Forelimb muscle (tissue), 1 donor: ENCODE measurements at regions not wholly inside any gene's neighbourhood (a gene's known extent, or its start where the extent isn't known, plus 50 kb on each side); places are given as distances from the start of the nearest gene placed in this dataset.
"Not testable (repeated sequence)": the region's sequence is repeated elsewhere in the genome, so short reads cannot be mapped to it uniquely, and the experiment has no call there.

Experiments used
- DNase-seq: peaks from one replicate; pipeline ENCODE4 v3.0.0-alpha.2; 2013; ENCODE audit warnings: low read depth

DNA sequence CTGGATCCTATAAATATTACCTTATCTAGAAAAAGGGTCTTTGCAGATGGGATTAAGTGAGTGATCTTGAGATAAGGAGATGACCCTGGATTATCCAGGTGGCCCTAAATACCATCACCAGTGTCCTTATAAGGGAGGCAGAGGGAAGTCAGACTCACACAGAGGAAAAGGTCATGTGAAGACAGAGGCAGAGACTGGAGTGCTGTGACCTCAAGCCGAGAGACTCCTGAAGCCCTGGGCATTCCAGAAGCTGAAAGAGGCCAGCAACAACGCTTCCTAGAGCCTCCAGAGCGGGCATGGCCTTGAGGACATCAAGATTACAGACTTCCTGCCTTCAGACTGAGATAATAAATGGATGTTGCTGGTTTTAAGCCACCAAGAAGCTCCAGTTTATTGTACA, 118.8 kb downstream of the ATPSCKMT start:
- DNase-seq = no peak

DNA sequence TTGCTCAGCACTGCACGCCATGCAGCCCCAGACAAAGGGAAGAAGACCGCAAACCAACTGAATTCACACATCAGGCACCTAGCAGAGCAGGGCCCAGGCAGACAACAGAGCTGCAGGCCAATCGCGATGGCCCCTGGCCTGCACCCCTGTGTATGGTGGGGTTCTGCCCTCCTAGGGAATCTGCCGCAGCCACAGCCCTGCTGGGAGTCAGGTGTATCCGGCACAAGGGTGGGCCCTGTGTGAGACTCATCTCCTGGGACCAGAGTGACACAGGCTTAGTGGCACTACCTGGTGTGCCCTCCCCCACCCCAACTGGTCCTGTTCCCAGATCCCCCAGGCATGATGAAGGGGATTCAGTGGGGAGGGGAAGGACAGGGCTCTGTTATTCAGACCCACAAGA, 122.8 kb downstream of the ATPSCKMT start:
- no peak for DNase-seq

DNA sequence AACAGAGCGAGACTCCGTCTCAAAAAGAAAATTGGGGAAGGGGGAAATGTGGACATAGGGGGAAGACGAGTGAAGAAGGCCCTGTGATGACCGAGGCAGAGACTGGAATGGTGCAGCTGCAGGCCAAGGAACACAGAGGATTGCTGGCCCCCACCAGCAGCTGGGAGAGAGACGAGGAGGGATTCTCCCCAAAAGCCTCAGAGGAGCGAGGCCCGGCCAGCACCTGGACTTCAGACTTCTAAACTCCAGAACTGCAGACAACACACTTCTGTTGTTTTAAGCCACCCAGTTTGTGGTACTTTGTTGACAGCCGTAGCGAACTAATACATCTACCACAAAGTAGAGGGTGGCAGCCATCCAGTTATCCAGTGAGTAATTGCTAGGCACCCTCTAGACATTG, 124.6 kb downstream of the ATPSCKMT start:
- DNase-seq = no peak

DNA sequence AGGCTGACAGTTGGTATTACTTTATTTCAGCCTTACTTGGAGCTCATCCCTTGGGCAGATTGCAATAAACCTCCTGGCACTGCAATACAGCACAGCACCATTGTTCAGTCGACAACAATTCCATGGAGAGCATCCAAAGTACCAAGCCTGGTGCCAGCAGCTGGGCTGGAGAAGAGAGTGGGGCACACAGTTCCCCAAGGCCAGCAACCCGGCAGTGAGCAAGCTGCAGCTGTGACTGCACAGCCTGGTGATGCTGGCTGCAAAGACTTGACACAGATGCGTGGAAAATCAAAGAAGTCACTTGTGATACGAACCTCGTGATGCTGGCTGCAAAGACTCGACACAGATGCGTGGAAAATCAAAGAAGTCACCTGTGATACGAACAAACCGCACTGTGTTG, 125.4 kb downstream of the ATPSCKMT start:
- no peak for DNase-seq

DNA sequence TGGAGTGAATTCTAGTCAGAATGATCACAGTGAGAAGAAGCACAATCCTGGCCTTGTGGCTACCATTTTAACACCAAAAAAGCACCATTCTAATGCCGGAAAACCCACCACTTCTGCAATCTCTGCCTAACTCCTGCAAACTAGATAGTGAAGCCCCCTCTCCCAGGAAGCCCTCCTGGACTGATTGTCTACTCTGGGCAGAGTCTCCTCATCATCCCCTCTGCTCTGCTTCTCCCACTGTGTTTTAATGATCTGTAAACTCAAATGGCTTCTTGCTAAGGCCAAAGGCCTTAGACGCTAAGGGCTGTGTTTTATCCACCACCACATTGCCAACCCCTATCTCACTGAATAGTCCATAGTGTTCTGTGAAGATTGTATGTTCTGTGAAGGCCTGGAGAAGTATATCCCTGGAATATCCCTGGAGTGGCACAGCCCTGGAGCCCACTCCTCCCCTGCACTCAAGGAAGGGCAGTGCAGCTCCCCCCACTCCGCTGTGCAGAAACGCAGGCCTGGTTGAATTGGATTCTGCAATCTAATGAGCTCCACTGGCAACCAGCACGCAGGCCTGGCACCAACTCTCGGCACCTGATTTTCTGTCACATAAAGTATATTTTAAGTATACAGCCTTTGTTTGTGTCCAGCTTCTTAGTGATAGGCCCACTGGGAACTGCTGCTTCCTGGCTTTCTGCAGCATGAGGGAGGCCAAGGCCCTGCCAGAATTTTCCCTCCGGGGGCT, 126.3 kb downstream of the ATPSCKMT start:
- DNase-seq = no peak

DNA sequence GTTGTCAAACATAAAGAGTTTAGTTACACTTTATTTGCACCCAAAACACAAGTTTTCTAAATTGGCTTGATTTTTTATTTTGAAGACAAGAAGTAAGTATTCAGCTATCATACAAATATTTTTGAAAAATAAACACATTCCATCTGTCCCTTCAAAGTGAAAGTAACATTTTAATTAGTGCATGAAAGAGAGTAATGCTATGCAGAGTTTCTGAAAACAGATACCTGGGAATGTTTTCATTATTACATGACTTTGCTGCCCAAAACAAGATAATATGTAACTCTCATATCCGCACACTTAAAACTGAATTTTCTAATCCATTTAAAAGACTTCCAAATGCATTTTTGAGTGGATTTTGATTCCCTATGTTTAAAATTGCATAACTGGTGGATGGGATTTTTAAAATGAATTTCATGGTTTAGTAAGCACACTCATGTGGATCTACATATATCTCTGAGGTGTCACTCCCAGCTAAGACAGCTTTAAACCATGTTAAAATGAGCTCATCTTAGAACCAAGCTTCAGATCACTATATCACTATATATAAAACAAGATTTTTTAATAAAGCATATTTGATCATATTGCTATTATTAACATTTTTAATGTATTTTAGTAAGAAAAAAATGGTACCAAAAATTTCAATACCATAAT, 127.5 kb downstream of the ATPSCKMT start:
- DNase-seq = no peak

DNA sequence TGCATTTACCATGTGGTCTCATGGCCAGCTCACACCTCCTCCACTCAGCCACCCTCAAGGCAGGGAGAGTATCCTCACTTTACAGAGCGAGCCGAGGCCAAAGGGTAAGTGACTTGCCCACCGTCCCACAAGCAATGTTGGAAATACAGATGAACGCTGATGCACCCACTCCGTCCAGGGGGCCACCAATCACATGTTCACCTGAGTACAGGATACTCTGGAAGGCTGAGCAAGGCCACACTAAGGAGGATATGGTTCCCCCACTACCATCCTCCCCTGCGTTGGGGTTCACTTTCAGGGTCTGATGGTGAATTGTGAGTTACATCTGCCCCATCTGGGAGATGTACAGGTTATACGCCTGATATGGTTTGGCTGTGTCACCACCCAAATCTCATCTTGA, 128.8 kb downstream of the ATPSCKMT start:
- no peak for DNase-seq

DNA sequence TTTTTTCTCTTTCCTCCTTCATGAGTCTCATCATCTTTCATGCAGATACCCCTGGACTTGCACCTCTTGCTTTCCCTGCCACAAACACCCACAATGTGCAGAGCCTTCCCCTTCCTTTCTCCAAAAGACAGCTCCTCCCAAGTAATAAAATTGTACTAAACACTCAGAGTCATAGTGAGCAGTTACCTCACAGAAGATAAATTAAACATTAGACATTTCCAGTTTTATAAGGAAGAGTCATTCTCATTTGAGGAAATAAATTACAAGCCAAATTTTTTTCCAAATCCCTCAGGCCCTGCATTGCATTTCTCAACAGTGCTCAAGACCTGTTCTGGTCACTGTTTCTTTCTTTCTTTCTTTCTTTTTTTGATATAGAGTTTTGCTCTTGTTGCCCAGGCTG, 131.5 kb downstream of the ATPSCKMT start:
- DNase-seq = no peak

DNA sequence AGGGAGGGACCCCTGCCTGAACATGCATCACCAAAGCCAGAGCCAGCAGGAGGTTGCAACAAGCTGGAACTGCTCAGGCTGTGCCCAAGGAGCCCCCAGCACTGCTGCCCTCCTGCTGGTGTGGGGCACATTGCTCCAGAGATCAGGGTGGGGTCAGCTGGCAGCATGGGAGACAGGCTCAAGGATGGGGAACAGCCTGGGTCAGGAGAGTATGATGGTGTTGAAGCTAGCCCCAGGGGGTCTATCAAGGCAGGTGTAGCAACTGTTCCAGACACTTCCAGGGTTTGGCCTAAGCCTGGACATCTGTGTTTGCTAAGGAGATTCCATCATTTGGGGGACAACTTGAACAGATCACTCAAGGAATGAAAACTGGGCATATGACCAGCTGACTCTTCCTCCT, 133.1 kb downstream of the ATPSCKMT start:
- DNase-seq = no peak

DNA sequence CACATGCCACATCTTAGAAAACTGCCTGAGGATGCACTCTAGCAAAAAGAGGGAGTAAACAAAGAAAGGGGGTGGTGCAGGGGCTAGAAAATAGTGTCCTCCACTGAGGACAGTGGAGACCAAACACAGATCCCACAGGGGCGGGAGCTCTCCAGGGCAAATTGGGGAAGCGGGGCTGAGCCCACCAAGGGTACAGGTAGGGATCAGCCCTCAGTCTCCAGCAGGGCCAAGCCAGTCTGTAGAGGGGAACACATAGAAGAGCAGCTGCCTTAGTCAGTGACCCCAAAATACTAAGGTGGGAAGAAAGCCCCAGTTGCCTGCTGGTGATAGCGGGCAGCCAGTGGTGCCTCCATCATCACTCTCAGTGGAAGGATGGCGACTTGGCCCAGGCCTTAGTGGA, 134.0 kb downstream of the ATPSCKMT start:
- DNase-seq = no peak

DNA sequence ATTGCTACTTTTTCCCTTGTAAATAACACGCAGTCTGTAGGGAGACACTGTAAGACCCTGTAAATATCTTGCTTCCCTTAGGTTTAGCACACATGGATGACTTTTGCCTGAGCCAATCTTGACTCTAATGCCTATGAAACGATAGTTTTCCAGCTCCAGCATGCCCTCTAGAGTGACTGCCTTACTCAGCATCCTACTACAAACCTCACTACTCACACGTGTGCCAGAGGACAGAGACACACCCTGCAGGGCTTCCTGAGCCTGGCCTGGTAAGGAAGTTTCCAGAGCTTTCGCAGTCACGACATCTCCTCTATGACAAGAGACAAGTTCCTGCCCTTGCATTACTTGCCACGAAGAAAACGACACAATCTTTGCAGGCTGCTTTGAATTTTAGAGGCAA, 138.1 kb downstream of the ATPSCKMT start:
- no peak for DNase-seq

DNA sequence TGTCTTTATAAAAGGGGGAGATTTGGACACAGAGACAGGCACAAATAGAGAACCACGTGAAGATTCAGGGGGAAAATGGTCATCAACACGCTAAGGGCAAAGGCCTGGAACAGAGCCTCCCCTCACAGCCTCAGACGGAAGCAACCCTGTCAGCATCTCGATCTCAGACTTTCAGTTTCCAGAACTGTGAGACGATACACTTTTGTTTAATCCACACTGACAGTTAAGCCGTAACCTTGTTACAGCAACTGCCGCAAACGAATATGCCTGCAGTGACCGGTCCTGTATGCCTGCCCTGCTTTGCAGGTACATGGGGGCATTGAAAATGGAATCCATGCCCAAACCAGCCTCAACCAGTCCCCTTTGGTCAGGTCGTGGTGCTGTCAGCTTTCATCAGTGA, 139.5 kb downstream of the ATPSCKMT start:
- no peak for DNase-seq

DNA sequence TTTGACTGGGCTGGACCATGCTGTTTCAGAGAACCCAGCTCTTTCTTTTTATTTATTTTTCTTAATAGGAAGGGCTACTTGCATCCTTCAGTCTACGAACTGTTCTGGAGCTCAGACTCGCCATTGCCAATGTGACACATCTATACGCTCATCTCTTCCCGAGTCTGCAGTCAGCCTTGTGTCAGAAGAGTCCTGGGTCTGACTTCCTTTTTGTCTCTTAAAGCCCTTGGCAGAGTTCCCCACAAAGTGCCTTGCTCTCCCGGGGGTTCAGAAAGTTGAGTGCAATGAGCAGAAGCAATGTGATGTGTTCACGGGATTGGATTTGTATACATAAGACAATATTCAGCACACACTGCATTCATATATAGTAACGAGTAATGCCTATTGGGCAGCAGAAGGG, 140.4 kb downstream of the ATPSCKMT start:
- DNase-seq = no peak

DNA sequence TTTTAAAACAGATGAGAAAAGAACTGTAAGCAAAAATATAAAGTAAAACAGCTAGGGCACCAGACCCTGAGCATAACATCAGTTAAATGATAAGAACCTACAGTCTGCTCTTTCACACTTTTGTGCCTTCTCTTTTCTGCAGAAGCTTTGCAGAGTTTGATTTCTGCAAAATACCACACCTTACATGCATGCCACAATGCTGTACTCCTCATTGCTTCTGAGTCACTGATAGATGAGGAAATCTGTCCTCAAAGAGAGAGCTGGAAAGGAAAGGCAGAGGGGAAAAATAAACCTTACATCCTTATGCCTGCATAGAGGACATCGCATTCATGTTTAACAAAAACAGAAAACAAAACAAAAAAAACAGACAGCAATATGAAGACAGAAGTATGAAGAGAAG, 142.9 kb downstream of the ATPSCKMT start:
- DNase-seq = no peak

DNA sequence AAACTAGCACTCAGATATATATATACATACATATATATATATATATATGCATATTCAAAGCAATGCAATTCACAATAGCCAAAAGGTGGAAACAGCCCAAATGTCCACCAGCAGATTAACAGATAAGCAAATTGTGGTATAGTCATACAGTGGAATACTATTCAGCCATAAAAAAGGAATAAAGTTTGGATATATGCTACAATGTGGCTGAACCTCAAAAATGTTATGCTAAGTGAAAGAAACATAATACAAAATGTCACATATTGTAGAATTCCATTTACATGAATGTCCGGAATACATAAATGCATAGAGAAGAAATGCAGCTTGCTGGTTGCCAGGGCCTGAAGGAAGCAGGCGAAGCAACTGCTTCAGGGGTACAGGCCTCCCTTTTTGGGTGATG, 143.4 kb downstream of the ATPSCKMT start:
- no peak for DNase-seq

DNA sequence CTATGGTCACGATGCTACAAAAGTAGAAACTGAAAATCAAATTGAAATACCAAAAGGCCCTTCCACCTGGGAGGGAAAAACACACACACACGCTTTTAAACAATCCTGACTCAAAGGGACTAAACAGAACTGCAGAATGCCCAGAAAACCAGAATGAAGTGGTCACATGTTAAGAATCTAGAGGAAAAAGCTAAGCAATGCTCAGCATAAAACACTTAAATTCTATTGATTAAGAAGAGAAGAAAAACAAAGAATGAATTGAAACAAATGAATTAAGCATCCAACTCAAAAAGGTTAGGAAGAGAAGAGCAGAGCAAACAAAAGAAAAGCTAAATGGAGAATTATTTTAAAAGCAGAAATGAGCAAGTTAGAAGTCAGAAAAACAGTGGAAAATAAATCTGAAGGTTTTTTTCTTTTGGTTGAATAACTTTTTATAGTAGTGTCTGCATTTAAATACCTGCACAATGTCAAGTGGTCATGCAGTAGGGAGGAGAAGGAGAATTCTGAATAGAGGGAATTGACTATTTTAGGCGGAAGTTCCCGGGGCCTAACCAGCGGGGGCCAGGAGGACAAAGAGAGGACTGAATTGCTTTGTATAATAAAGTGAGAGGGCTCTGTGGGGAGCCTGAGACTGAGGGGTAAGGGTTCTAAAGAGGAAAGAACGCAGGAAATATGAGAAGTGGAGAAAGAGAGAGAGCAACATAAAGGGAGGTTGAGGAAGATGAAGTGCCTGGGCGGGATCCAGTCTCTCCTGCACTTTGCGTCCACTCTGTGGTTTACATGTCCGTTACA, 146.8 kb downstream of the ATPSCKMT start:
- no peak for DNase-seq

DNA sequence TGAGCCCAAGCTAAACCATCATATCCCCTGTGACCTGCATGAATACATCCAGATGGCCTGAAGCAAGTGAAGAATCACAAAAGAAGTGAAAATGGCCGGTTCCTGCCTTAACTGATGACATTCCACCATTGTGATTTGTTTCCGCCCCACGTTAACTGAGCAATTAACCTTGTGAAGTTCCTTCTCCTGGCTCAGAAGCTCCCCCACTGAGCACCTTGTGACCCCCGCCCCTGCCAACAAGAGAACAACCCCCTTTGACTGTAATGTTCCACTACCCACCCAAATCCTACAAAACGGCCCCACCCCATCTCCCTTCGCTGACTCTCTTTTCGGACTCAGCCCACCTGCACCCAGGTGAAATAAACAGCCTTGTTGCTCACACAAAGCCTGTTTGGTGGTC, 147.5 kb downstream of the ATPSCKMT start:
- DNase-seq = not testable (repeated sequence)

DNA sequence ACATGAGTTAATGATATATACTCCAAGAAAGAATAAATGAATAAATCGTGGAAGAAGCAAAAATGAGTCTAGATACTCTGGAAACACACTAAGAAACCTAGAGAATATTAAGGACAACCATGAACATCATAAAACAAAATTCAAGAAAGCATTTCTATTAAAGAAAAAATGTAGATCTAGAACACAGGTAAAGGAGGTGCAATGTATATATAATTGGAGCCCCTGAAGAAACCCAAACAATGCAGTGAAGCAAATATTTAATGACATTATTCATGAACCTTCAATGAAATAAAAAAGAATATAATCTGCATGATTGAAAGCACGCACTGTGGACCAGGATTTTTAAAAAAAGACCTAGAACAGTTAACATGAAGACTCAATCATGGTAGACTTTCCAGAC, 150.1 kb downstream of the ATPSCKMT start:
- DNase-seq = no peak

DNA sequence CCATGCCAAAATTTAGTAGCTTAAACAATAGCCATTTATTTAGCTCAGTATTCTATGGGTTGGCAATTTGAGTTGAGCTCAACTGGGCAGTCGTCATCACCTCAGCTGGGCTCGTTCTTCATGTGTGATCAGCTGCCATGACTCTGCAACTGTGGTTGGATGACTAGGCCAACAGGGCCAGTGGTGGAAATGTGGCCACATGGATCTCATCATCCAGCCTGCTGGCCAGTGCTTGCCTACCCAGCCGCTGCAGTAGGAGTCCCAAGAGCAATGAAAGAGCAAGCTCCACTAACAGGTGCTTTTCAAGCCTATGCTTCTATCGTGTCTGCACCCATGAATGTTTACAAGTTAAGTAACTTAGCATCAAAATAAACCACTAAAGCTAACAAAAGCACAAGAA, 158.0 kb downstream of the ATPSCKMT start:
- DNase-seq = no peak

DNA sequence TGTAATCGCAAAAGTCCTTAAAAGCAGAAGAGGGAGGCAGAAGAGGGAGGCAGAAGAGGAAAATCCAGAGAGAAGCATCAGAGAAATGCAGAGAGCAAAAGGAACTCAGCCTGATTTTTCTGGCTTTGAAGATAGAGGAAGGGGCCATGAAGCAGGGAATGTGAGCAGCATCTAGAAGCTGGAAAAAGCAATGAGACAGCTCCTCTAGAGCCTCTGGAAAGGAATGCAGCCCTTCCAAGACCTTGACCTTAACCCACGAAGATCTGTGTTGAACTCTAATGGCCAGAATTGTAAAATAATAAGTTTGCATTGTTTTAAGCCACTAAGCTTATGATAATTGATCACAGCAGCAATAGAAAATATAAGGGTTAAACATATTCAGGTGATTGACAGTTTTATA, 159.6 kb downstream of the ATPSCKMT start:
- DNase-seq = no peak

DNA sequence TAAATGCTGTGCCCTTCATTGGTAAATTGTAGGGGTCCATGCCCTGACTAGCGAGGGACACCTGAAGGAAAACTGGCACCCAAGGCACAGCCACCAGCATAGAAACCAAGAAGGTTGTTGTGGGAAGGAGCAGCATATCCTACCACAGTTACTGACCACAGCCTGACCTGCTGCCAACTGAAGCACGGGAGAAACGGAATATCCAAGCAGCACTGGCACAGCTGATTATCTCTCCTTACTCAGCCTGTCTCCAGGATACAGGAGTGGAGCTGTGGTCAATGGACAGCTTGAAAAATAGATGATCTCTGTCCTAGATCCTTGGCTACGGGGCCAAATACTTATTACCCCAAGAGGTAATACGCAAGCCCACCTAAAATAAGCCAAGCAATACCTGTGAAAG, 164.5 kb downstream of the ATPSCKMT start:
- DNase-seq = no peak

DNA sequence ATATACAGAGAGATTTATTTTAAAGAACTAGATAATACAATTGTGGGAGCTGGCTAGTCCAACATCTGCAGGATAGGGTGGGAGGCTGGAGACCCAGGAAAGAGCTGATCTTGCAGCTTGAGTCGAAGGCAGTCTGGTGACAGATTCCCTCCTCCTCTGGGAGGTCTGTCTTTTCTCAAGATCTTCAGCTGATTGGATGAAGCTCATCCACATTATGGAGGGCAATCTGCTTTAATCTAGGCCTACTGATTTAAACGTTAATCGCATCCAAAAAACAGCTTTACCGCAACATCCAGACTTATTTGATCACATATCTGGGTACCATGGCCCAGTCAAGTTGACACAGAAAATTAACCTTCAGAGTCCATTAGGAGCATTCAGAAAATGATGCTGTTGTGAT, 168.1 kb downstream of the ATPSCKMT start:
- DNase-seq = no peak
